Hepatic stellate cell (primary cell): ENCODE measurements at regions not wholly inside any gene's neighbourhood (a gene's known extent, or its start where the extent isn't known, plus 50 kb on each side); places are given as distances from the start of the nearest gene placed in this dataset.
"Not testable (repeated sequence)": the region's sequence is repeated elsewhere in the genome, so short reads cannot be mapped to it uniquely, and the experiment has no call there.

Experiments
- DNase-seq: peaks from one replicate; pipeline ENCODE4 v3.0.0; 2011; ENCODE audit warnings: low spot score

- not testable (repeated sequence) for DNase-seq
Measured at GRCh38 chrX:67213686-67214085, 330.1 kb upstream of the AR start.

DNA sequence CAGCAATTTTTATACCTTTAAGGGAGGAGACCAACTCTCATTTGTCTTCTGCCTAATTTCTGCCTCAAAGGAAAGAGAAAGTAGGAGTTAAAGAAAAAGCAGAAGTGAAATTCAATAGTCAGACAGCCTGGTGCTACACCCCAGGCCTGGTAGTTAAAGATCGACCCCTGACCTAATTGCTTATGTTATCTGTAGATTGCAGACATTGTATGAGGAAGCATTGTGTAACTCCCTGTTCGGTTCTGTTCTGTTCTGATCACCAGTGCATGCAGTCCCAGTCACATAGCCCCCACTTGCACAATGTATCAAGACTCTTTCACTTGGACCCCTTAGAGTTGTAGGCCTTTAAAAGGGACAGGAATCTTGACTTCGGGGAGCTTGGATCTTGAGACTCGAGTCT, 335.9 kb upstream of the AR start:
- DNase-seq, result no peak

DNA sequence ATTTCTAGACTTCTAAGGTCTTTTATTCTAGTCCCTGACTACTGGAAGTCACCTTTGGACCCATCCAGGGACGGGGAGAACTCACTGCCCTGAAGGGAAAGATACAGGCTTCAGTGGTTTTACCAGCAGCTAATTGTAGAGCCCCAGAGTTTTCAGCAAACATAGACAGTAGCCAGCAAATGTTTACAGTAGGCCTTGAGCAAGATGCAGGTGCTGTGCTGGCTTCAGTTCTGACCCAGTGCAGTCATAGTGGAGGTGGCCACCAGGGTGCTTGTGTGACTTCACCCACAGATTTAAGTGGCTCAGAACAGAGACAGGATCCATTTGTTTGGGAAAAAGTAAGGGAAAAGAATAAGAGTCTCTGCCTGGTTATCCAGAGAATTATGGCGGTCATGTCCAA, 384.4 kb upstream of the AR start:
- no peak for DNase-seq

DNA sequence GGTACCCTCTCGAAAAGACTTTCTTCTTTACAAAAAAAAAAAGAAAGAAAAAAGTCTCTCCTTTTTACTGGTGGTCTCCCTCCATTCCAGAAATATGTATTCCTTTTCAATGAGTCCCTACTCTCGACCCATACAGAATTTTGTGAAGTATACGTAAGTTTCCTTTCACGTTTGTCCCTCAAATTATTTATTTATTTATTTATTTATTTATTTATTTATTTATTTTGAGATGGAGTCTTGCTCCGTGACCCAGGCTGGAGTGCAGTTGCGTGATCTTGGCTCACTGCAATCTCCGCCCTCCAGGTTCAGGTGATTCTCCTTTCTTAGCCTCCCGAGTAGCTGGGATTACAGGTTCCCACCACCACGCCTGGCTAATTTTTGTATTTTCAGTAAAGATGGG, 429.2 kb upstream of the AR start:
- DNase-seq, result no peak

GRCh38 chrX:67105758-67106116, 438.1 kb upstream of the AR start:
- DNase-seq, result no peak

GRCh38 chrX:67104982-67105757, 438.7 kb upstream of the AR start:
- DNase-seq, result no peak

DNA sequence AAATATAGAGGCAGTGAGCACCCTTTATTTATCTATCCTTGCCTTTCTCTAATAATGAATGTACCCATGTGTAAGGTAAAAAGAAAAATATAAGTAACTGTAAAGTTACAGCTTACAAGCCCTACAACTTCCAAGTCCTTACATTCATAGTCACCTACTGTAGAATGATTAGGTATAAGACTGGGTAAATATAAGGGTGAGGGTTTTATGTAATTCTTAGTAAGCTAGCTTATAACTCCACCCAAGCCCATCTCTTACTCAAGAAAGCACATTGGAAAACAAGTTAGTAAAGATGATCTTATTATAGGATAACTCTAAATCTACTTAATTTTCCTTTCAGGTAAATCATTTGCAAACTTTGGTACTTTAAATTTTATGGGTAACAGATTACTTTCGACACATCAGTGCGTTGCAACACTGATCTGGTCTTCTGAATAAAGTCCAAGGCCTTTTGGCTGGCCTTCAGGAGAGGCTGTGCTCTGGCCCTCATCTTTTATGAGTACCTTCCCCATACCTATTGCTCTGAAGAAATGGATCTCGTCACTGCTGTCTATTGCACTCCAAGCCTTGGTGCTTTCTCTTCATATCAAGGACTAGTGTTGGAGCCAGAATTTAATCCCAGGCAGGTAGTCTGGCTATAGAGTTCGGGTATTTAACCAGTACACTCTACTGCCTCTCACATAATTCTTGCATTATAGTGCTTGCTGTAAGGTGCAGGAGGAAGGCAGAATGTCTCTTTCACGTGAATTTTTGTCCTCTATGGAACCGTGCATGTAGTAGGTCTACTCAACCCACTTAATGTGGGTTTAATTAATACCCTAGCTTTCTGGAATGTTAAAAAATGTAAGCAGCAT, 443.6 kb upstream of the AR start:
- no peak for DNase-seq

DNA sequence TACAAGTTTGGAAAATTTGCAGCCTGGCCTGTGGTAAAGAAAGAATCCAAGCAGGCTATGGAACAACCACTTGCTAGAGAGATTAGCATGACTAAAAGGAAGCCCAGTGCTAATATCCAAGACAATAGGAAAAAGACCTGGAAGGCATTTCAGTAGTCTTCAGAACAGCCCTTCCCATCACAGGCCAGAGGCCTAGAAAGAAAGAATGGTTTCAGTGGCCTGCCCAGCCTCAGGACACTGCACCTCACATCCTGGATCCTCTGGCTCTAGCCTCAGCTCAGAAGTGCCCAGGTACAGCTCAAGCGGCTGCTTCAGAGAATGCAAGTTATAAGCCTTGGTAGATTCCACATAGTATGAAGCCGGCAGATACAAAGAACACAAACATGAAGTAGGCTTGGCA, 449.8 kb upstream of the AR start:
- DNase-seq, result no peak

DNA sequence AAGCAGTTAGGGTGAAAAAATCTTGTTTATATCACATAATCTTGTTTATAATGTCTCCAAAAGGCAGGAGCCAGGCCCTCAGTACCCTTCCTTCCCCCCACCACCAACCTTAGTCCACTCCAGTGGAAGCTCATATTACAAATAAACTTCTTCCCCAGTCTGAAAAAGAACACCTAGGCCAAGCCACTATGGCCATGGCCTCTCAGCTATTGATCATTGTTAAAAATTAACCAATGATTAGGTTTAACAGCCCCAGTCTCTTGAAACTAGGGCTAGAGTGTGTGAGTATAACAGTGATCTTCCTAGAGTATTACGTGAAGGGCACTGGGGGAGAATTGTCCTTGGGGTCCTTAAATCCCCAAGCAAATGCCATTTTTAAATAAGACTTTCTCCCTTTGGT, 411.9 kb upstream of the EDA2R start:
- no peak for DNase-seq

GRCh38 chrX:67044866-67045265, 406.0 kb upstream of the EDA2R start:
- no peak for DNase-seq

- DNase-seq, result no peak
Measured at GRCh38 chrX:67044029-67044653, 405.3 kb upstream of the EDA2R start.

GRCh38 chrX:67004451-67004850, 365.6 kb upstream of the EDA2R start:
- DNase-seq, result no peak

GRCh38 chrX:66994729-66995128, 355.9 kb upstream of the EDA2R start:
- no peak for DNase-seq

DNA sequence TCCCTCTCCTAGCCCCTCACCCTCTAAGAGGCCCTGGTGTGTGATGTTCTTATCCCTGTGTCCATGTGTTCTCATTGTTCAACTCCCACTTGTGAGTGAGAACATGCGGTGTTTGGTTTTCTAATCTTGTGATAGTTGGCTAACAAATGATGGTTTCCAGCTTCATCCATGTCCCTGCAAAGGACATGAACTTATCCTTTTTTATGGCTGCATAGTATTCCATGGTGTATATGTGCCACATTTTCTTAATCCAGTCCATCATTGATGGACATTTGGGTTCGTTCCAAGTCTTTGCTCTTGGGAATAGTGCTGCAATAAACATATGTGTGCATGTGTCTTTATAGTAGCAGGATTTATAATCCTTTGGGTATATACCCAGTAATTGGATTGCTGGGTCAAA, 353.2 kb upstream of the EDA2R start:
- DNase-seq, result not testable (repeated sequence)

- no peak for DNase-seq
Measured at GRCh38 chrX:66988331-66988730, 349.5 kb upstream of the EDA2R start.

GRCh38 chrX:66961665-66962064, 322.8 kb upstream of the EDA2R start:
- no peak for DNase-seq

DNA sequence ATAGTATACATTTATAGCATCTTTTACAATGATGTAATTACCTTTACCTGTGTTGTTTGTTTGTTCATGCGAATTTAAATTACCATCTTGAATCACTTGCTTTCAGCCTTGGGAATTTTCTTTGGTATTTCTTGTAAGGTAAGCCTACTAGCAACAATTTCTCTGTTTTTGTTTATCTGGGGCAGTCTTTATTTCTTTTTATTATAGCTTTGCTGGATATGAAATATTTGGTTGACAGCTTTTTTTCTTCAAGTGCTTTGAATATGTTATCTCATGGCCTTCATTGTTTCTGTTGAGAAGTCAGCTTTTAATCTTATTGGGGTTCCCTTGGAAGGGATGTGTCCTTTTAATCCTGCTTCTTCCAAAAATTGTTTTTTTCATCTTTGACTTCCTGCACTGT, 292.8 kb upstream of the EDA2R start:
- no peak for DNase-seq

DNA sequence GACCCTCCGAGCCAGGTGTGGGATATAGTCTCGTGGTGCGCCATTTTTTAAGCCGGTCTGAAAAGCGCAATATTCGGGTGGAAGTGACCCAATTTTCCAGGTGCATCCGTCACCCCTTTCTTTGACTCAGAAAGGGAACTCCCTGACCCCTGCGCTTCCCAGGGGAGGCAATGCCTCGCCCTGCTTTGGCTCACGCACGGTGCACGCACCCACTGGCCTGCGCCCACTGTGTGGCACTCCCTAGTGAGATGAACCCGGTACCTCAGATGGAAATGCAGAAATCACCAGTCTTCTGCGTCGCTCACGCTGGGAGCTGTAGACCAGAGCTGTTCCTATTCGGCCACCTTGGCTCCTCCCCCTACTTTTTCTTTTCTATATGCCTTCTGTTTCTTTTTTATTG, 291.6 kb upstream of the EDA2R start:
- DNase-seq, result not testable (repeated sequence)

DNA sequence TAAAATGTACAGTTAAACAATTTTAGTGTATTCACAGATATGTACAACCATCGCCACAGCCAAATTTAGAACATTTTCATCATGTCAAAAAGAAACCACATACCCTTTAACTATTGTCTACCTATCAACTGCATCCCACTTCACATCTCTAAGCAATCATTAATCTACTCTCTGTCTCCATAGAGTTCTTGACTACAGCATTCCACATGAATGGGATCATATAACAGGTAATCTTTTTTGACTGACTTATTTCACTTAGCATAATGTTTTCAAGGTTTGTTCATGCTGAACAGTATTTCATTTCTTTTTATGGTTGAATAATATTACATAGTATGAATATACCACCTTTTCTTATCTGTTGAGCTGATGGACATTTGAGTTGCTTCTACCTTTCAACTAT, 281.4 kb upstream of the EDA2R start:
- DNase-seq, result no peak

DNA sequence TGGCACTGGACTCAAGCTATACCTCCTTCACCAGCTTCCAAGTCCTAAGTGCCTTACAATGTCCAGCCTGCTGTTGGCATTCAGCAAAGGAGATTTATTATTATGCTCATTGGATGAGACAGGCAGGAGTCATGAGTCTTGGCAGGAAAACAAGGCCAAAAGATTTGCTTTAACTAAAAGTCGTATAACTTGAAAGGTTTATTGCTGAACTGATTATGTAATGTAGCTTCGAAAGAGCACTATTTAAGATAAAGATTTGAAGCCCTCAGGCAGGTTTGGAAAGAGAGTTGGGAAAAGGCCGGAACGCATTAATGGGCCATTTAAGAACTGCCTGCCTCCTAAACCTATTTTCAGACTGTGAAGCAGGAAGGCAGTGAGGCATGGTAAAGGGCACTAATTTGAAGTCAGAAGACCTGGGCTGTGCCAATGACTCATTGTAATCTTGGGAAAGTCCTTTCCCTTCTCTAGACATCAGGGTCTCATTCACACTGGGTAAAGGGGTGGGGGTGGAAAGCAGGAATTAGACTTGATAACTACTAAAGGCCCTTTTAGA, 280.5 kb upstream of the EDA2R start:
- DNase-seq, result no peak

DNA sequence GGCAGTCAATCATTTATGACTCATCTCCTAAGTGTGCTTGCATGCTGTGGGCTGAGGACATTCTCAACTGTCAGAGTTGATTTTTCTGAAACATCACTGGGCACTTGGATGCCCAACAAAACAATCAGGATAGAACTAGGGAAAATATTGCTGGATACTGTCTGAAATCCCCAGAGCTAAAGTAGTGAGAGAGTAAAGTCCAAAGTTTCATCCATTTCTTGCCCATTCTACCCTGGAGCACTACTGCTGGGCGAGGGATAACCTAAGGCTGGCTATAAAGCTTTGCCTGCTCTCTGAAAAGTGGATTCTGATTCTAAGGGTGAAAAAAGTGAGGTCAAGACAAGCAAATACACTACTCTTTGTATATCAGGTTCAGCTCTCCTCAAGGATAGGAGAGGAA, 279.6 kb upstream of the EDA2R start:
- DNase-seq, result no peak

DNA sequence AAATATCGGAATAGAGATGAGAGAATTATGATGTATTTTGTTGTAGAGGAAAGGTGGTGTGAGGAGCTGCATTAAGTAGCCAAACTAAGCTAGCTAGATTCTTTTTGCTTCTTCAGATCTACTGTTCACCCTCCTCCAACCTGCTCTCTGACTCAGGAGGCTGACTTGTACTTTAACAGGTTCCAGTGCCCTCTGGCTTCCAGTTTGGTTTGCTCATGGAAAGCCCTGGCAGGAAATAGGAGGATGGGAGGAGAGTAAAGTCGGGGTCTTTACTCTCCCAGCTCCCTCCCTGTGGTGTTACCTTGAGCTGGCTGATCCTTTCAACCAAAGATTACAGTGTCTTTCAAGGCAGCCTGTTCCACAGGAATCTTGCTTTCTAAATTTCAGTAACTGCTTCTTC, 277.0 kb upstream of the EDA2R start:
- DNase-seq, result no peak

- no peak for DNase-seq
Measured at GRCh38 chrX:66914080-66914479, 275.2 kb upstream of the EDA2R start.
